A673 (cell line): ENCODE measurements at regions not wholly inside any gene's neighbourhood (a gene's known extent, or its start where the extent isn't known, plus 50 kb on each side); places are given as distances from the start of the nearest gene placed in this dataset.
"Not testable (repeated sequence)": the region's sequence is repeated elsewhere in the genome, so short reads cannot be mapped to it uniquely, and the experiment has no call there.

Experiments used
- BruUV-seq: library from RNA; stranded (reverse); fragments of 400-500 nt; replicated peaks from 2 replicates; lab custom pipeline; 2021; lab: Mats Ljungman, UMichigan
- CTCF ChIA-PET: fragments of 300-600 bp; sonication (Branson Sonifier 250); formaldehyde crosslinking; loops from one replicate; lab custom pipeline; 2022; ENCODE audit warnings: antibody characterized with exemption; lab: Charles Lee
- POLR2A ChIA-PET: fragments of 300-600 bp; sonication (Branson Sonifier 250); formaldehyde crosslinking; loops from one replicate; lab custom pipeline; 2022; ENCODE audit warnings: antibody characterized with exemption; ENCODE audit not compliant: low non-redundant PET; lab: Charles Lee
- DNase-seq: peaks from one replicate; pipeline ENCODE4 v3.0.0-alpha.2; 2015; ENCODE audit warnings: low spot score
- H3K27ac ChIP-seq: fragments of 200-600 bp; sonication (generic); 2 replicates; pipeline ENCODE4 v1.5.1; 2016; ENCODE audit warnings: mixed run types, low read depth, mild to moderate bottlenecking, mixed read lengths, antibody characterized with exemption, low read length; ENCODE audit not compliant: poor library complexity, severe bottlenecking
- H3K27me3 ChIP-seq: fragments of 200-600 bp; sonication (generic); replicated peaks from 2 replicates; pipeline ENCODE4 v1.6.1; 2017; ENCODE audit warnings: mixed run types, low read depth, mild to moderate bottlenecking, mixed read lengths, antibody characterized with exemption, low read length; ENCODE audit not compliant: insufficient read depth, poor library complexity
- H3K36me3 ChIP-seq: fragments of 200-600 bp; sonication (generic); 2 replicates; pipeline ENCODE4 v1.6.1; 2016; ENCODE audit warnings: mixed run types, mild to moderate bottlenecking, mixed read lengths, antibody characterized with exemption, low read length; ENCODE audit not compliant: insufficient read depth, poor library complexity, severe bottlenecking
- H3K4me1 ChIP-seq: fragments of 200-600 bp; sonication (generic); 2 replicates; pipeline ENCODE4 v1.6.1; 2017; ENCODE audit warnings: mixed run types, mild to moderate bottlenecking, mixed read lengths, antibody characterized with exemption, low read length; ENCODE audit not compliant: insufficient read depth, poor library complexity, severe bottlenecking
- H3K4me3 ChIP-seq: fragments of 200-600 bp; sonication (generic); 2 replicates; pipeline ENCODE4 v1.5.1; 2016; ENCODE audit warnings: low read depth, mixed run types, mild to moderate bottlenecking, mixed read lengths, low read length; ENCODE audit not compliant: poor library complexity, severe bottlenecking
- H3K9me3 ChIP-seq: fragments of 200-600 bp; sonication (generic); 2 replicates; pipeline ENCODE4 v1.6.1; 2016; ENCODE audit warnings: mixed run types, low read depth, mild to moderate bottlenecking, mixed read lengths, antibody characterized with exemption, low read length; ENCODE audit not compliant: poor library complexity, severe bottlenecking
- CTCF ChIP-seq: fragments of 300-800, 200-600 bp; sonication (generic); conservative IDR thresholded peaks from 2 replicates; pipeline ENCODE4 v1.5.1; 2017; ENCODE audit warnings: low read depth, mild to moderate bottlenecking, antibody characterized with exemption, low read length, moderate library complexity, mixed read lengths
- EZH2 ChIP-seq: fragments of 200-600 bp; sonication (generic); IDR thresholded peaks from 2 replicates; pipeline ENCODE4 v1.6.1; 2017; ENCODE audit warnings: borderline replicate concordance, low read depth, mild to moderate bottlenecking, mixed read lengths, antibody characterized with exemption, low read length; ENCODE audit not compliant: poor library complexity, severe bottlenecking
- intact Hi-C: fragments of 100-400 bp; cut with micrococcal nuclease; formaldehyde crosslinking; loops from one replicate; pipeline ENCODE4 v1.10.0; 2022; ENCODE audit not compliant: unreplicated experiment

- intact Hi-C loops, result loop anchor here (10.0 kb wide), 2 partner anchors 170 to 580 kb away; no protein-coding TSS in a partner anchor
- Histone ChIP-seq H3K4me3 (no peak overlapping the region), H3K4me1 (no peaks in the 10 kb centered on the region), H3K27ac (no peak overlapping the region), H3K9me3 (no peaks in the 10 kb centered on the region), H3K27me3 (no peaks in the 10 kb centered on the region), H3K36me3 (no peaks in the 10 kb centered on the region)
- TF ChIP-seq CTCF (no peak), EZH2 (no peak)
- CTCF ChIA-PET, result no interaction called here
- no peak for DNase-seq
- BruUV-seq, result no TSS peak
- POLR2A ChIA-PET, result no interaction called here
Measured at GRCh38 chr5:18285257-18285656, 651.0 kb downstream of the TAF11L14 start.

- intact Hi-C loops, result no loop called here
- CTCF ChIA-PET, result interaction anchor here (0.7 kb wide), 1 partner anchor 111 kb away, joined by 11 read pairs; no protein-coding TSS in a partner anchor
- no peak overlapping the region for H3K4me3 ChIP-seq
Measured at GRCh38 chr5:18292146-18292545, 657.9 kb downstream of the TAF11L14 start.

GRCh38 chr5:18295696-18296095, 661.4 kb downstream of the TAF11L14 start:
- DNase-seq, CTCF ChIA-PET, H3K36me3 ChIP-seq, H3K4me1 ChIP-seq, H3K27me3 ChIP-seq, H3K27ac ChIP-seq, POLR2A ChIA-PET, intact Hi-C loops, H3K4me3 ChIP-seq, H3K9me3 ChIP-seq, BruUV-seq: not testable (repeated sequence)

More at GRCh38 chr5:18292146-18292545, 657.9 kb downstream of the TAF11L14 start:
- Histone ChIP-seq H3K9me3 (no peaks in the 10 kb centered on the region), H3K36me3 (no peaks in the 10 kb centered on the region), H3K4me1 (no peaks in the 10 kb centered on the region), H3K27me3 (no peaks in the 10 kb centered on the region), H3K27ac (no peak overlapping the region)
- BruUV-seq, result no TSS peak
- POLR2A ChIA-PET, result no interaction called here
- no peak for DNase-seq
- no peak for TF ChIP-seq CTCF
- TF ChIP-seq EZH2, result no peak

- no peak overlapping the region for H3K4me3 ChIP-seq
- TF ChIP-seq CTCF, result no peak
- TF ChIP-seq EZH2, result no peak
- no peaks in the 10 kb centered on the region for H3K36me3 ChIP-seq
- no peaks in the 10 kb centered on the region for H3K4me1 ChIP-seq
- ChIA-PET CTCF (no interaction called here), POLR2A (no interaction called here)
- H3K27ac ChIP-seq, result no peak overlapping the region
- no peaks in the 10 kb centered on the region for H3K27me3 ChIP-seq
- DNase-seq, result no peak
- no TSS peak for BruUV-seq
- intact Hi-C loops, result no loop called here
- H3K9me3 ChIP-seq, result no peaks in the 10 kb centered on the region
Measured at GRCh38 chr5:18299166-18299565, 664.9 kb downstream of the TAF11L14 start.
